ENCODE measurements at regions not wholly inside any gene's neighbourhood (a gene's known extent, or its start where the extent isn't known, plus 50 kb on each side); places are given as distances from the start of the nearest gene placed in this dataset.

DNA sequence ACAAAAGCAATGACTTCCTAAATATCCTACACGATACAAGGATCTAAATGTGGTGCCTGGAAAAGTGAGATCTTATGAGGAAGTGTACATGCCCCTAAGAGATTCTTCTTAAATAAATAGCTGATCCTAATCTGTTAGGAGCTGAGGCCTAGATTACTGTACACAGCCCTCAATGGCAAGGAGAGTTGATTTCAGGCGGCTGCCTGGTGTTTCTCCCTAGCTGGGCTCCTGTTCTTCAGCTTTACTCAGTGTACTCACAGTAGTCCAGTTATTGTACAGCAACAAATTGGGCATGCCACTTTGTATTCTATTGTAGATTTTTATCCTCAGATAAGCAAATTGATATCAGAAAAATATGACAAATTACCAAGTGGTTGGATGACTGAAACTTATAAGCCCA is 358.2 kb upstream of the PDGFD start:
- no peak for FAIRE-seq

DNA sequence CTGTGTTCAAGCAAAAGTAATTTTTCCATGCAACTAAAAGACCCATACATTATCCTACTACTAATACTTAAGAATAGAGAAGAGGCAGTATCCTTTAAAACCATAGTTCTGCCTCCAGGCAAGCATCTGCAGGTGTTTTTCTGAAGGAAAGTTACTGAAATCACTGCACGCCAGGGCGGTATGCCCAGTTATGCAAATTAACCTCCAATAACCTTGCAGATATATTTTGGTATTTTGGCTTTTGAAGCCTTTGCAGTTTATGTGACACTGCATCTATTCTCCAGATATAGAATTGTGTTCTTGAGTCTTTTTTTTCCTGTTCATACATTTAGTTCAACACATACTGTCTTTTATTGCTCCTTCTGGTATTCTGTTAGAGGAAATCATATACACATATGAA is 346.2 kb upstream of the PDGFD start:
- no peak for FAIRE-seq

DNA sequence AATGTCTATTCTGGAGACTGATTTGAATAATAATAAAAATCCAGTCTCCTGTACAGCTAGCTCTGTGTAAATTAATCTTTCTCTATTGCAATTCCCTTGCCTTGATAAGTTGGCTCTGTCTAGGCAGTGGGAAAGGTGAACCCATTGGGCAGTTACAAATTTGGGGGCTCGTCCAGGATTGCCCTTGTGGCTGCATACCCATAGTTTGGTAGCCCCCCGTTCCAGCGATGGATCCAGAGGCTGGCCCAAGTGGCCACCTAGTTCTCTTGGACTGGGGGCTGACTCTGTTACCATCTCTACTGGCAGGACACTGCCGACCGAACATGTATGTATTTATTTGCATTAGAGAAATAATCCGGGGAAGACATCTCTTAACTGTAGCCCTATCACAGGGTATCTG is 326.2 kb upstream of the PDGFD start:
- FAIRE-seq = no peak

DNA sequence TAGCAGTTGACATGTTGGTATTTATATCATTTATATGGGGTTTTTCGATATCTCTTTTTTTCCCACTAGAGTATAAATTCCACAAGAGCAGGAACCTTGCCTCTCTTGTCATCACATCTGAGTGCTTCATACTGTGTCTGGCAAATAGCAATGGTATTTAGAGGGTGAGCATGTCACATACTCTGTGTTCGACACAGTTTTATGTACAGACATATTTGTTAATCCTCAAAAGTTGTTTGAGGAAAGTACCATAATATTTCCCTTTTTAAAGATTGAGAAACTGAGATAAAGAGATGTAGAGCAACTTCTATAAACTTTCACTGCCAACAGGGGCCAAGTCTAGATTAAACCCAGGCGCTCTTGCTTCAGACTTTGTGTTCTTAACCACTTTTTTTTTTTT is 324.6 kb upstream of the PDGFD start:
- FAIRE-seq = no peak

DNA sequence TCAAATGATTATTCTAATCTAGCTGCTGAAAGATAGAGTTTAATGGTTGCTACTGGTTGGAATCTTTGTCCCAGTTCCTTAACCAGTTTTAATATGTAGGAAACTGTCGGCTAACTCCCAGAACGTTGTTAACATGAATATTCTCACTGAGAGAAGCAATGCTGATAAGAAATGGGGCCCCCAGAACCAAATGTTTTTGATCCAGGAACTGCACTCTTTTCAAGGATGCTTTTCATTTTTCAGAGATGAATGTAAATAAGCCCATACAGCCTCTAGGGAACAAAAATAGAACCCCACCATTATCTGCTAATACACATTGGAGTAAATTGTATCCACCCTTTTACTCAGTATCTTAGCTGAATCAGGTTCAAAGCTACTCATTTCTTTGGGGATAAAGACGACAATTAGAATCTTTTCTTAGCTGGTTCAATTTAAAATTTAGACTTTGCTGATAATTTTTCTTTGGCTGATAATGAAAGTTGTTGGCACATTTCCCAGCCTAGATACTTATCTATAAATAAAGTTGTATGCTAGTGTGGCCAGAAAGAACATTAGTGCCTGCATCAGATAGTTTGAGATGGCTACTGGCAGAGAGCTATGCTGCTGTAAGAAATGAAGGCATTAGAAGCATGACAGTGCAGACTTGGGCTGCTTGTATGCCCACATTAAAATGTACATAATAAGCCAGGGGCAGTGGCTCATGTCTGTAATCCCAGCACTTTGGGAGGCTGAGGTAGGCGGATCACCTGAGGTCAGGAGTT is 323.3 kb upstream of the PDGFD start:
- FAIRE-seq = no peak

DNA sequence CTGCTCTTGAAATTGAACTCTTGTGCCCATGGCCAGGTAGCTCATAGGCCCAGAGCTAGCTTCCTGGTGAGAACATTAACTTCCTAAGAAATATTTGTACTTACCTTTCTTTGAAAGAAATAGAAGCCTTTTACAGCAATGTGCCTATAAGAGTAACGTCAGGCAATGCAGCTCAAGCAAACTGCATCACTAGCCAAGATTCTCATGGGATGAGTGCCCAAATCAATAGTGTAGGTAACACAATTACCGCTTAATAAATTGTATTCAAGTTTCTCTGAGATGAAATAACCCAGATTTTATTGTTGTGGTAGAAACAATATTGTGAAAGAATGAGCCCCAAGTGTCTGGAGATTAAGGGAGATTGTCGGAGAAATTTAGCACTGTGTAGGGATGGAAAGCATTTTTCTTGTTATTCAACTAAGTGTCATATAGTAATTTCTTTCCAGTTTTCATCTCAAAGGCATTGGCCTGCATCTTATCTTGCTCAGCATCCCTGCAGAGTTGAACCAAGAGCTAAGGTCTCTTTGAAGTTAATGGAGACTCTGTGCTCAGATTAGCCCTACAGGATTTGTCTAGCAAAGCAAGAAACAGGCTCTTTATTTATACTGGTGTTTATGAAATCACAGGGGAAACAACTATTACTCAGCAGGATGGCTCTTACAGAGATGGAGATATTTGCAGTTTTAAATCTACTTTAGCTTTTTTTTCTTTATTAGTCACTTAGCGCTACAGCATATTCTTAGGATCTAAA is 321.0 kb upstream of the PDGFD start:
- FAIRE-seq = no peak

DNA sequence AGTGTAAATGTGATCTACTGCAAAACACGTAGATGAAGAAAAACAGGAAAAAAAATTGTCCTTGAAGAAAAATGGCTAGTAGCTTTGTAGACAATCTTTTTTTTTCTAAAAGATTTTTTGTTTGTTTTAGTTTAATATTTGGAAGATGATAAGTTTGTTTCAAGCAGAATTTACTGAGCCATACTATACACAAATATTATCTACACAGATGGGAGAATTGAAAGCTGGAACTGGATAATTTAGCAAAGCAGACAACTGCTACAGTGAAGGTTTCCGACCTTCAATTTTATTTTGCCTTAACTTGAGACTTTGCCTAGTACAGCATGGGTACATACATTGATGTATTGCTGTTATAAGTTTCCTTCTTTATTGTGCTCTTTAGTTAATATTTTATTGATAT is 313.0 kb upstream of the PDGFD start:
- FAIRE-seq = no peak

- FAIRE-seq = no peak
Measured at GRCh38 chr11:104476454-104476853, 312.5 kb upstream of the PDGFD start.

DNA sequence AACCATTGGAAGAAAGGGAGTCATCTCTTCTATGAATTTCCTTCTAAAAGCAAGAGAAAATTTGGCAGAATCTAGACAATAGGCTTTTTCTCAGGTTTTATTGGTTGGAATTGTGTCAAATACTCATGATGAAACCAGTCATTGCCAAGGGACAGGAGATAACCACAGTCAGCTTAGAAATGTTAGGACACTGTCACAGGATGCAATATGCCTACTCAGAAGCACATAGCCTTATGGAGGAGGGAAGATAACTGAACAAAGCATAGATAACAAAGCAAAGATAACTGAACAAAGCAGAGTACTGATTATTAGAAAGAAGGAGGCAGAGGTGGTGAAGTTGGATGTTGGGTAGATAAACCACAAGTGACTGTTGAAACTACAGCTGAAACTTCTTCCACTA is 303.5 kb upstream of the PDGFD start:
- FAIRE-seq = no peak

GRCh38 chr11:104465321-104465720 is 301.4 kb upstream of the PDGFD start:
- FAIRE-seq = no peak

DNA sequence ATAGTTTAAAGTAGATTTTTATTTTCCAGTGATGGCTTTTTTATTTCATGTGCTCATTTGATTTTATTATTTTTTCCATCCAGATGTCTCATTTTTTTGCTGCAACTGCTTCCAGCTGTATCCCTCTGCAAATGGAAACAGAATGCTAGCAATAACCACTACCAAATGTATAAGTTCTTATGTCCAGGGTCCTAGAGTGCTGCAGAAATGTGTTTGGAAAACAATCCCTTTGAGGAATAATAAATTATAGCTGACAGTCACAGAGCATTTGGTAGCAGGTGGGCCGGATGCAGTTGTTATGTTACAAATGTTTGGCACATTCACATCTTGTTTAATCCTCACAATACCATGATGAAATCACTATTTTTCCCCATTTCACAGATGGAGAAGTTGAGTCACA is 300.7 kb upstream of the PDGFD start:
- FAIRE-seq = no peak

DNA sequence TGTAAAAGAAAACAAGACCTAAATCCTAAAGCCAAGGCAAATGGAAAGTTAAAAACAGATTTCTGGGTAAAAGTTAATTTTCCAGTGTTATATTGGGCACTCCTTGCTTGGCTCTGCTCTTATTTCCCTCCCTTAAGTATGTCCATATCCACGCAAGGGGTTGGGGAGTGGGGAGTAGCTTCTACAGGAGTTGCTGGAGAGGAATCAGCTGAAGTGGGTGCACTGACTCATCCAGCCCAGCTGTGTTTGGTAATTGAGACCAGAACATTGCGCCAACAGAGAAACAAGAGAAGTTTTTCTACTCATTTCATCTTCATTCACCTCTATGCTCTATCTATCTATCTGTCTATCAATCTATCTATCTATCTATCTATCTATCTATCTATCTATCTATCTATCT is 298.4 kb upstream of the PDGFD start:
- no peak for FAIRE-seq

- no peak for FAIRE-seq
Measured at GRCh38 chr11:104451197-104451893, 287.4 kb upstream of the PDGFD start.

GRCh38 chr11:104443387-104443786 is 279.4 kb upstream of the PDGFD start:
- FAIRE-seq = no peak

DNA sequence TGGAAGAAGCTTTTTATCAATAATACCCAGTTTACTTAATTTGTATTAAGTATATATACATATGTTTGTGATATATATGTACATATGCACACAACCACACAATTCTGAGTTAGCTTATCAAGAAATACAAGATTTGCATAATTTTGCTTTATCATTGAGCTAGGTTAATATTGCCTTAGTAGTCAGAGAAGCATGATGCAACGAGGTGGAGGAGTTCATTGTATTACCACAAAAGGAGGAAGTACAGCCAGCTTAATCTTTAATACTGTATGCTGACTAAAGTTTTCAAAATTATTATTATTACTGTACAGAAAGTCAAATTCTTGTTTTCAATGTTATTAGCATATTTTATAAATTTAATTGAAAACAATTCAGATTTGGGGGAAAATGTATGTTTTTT is 278.4 kb upstream of the PDGFD start:
- FAIRE-seq = no peak

DNA sequence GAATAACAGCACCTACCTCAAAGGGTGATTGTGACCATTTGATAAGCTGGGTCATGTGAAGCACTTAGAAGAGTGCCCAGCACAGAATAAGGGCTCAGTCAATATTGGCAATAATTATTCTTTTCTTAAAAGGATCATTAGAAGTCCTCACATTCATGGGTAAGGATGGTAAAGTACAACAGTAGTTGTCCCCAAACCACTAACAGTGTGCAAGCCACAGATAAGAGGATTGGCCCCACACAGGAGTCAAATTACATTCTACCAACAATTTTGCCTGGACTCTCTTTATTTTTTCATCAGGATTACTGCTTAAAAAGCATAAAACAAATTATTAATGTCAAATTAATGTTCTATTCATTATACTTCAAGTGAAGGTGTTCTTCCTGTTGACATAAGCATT is 271.5 kb upstream of the PDGFD start:
- FAIRE-seq = no peak

DNA sequence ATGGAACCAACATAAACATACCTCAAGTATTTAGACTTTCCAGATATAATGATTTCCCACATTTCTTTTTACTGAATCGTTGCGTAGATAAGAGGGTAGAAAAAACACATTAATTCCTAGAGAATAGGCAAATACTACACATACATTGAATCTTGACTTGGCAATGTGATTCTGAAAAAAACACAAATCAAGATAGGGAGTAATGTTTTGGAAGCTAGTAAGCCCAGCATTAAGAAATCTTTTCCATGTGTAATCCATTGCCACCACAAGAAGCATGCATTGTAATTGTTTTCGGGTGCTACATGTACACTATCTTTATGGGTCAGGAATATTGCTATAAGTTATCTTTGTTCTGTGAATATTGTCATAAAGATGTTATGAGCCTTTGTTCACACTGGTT is 269.8 kb upstream of the PDGFD start:
- no peak for FAIRE-seq

DNA sequence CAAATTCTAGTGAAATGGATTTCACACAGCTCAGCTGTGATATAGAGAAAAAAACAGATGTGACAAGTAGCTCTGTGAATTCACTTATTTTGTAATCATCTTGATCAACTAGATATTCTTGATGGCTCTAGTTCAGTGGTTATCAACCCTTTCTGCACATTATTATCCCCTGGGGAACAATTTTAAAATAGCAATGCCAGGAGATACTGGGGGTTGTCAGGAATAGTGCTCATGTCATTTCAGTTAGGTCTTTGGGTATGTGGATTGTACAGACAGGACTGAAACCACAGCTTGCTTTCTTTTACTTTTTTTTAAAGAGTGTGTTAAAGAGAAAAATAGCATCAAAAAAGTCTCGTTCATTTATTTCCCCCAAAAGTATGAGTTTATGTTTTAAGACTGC is 269.0 kb upstream of the PDGFD start:
- no peak for FAIRE-seq

DNA sequence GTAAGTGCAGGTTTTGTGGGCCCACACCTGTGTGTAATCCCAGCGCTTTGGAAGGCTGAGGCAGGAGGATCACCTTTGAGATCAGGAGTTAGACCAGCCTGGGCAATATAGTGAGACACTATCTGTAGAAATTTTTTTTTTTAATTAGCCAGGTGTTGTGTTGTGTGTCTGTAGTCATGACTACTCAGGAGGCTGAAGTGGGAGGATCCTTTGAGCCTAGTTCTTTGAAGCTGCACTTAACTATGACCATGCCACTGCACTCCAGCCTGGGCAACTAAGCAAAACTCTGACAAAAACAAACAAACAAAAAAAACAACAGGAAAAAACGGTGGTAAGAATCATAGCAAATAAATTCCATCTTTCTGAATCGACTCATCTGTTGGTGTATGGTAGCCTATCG is 268.6 kb upstream of the PDGFD start:
- no peak for FAIRE-seq

GRCh38 chr11:104422324-104422944 is 258.5 kb upstream of the PDGFD start:
- FAIRE-seq = no peak

- FAIRE-seq = no peak
Measured at GRCh38 chr11:104410336-104410735, 246.4 kb upstream of the PDGFD start.

DNA sequence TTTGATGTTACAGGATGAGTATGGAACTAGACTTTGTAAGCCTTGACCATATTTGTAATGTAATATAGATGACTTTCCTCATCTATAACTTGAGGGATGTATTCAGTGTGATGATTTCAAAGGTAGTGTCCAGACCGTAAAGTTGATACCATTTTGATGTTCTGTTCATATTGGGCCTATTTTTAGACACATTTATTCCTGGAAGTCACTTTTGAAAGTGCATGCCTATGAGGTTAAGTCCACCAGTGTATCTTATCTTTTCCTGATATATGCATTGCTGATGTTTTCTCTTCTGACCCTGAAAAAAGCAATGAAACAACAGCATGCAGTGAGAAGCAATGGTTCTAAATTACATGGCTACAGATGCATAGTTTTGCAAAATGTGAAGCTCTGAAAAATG is 244.7 kb upstream of the PDGFD start:
- FAIRE-seq = no peak

DNA sequence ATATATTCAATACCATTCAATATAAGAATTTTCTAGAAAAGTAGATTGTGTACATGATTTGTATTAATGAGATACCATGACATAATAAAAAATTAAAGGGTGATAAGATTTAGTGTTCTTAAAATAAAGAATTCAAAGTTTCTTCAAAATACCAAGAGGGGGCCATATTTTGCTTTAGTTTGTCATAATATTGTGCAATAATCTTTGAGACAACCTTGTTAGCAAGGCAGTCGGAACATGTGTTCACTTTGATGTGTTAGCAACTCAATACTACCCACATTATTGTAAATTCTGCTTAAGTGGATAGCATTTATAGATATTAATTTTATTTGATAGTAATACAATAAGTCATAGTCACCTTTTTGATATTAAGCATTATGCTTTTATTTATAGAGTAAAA is 241.3 kb upstream of the PDGFD start:
- no peak for FAIRE-seq
